ENCODE measurements at regions not wholly inside any gene's neighbourhood (a gene's known extent, or its start where the extent isn't known, plus 50 kb on each side); places are given as distances from the start of the nearest gene placed in this dataset.

DNA sequence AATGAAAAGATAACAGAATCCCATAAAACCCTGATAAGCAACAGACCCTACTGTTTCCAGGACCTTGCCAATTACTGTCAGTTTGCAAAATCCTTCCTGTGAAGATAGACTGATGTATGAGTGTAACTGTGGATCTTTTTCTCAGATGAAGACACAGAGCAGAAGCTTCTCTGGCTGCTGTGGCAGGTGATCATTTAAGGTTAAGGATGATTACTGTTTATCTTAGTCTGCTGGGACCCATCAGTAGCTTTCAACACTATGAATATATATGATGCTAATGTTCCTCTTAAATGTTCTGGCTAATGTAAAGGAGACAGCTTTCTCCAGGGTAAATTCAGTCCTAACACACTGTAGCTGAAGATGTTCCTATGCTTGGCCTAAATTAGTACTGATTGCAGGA lies 56.0 kb upstream of the CTTNBP2 start:
- ATAC-seq = no peak
- intact Hi-C loops (cut with micrococcal nuclease) = no loop called here
- no peak for DNase-seq

DNA sequence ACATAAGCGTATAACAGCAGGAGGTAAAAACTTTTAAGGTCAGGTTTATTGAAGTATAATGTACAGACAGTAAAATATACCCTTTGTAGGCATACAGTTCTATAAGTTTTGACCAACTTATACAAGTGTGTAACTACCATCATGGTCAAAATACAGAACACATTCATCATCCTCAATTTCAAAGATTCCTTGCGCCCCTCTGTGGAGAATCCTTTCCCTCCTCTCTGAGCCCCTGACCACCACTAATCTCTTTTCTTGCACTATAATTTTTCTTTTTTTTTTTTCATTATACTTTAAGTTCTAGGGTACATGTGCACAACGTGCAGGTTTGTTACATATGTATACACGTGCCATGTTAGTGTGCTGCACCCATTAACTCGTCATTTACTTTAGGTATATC lies 58.1 kb upstream of the CTTNBP2 start:
- DNase-seq (no peak), ATAC-seq (no peak)
- intact Hi-C loops (cut with micrococcal nuclease) = no loop called here

DNA sequence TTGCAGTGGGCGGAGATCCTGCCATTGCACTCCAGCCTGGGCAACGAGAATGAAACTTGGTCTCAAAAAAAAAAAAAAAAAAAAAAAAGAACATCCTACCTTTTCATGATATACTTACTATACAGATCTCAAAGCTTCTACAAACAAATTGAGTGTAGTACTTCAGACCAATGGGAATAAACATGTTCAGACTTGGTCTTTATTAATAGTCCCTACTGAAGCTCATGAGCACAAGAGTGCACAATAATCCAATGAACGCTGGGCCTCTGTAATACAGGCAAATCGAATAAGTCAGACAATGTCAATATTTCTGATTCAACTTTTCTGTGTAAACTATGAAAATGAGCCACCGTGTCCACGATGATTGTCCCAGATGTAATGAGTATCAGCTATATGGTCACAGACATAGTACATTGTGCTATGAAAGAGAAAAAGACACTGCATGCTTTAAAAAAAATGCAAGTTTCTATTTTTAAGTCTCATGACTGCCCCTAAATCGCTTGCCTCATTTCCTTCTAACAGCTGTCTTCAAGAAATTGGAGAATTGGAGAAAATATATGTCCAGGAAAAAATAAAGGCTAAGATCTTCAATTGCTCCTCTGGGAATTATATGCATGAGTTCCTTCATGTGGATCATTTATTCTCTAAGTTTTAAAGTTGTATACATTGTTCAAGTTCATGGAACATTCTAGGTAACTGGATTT lies 64.0 kb upstream of the CTTNBP2 start:
- ATAC-seq (no peak), DNase-seq (no peak)
- intact Hi-C loops (cut with micrococcal nuclease) = no loop called here

DNA sequence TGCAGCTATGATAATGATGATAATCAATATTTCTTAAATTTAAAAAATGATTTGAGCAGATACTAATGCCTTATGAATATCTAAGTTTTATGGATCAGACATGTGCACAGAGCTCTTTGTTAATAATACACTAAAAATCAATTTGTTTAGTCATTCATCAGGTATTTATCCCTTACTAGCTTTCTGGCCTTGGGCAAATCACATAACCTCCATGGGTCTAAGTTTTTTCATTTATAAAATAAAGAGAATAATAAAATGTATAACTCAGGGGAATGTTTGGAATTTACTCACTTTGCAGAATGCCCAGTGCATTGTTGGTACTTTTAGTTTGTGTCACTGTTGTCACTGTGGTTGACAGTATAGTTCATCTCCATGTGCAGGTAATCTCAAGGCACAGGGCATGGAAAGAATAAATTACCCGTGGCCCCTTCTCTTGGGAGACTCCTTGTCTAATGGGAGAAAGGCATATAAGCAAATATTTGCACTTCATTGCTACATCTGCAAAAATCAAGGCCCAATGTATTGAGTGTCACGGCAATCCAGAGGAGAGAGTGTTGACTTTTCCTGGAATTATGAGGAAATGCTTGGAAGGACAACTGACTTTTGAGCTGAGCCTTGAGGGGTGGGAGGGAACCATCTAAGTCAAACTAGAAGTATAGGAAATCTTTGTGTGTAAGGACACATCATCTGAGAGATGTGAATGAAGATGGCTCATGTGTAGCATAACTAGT lies 64.7 kb upstream of the CTTNBP2 start:
- DNase-seq (no peak), ATAC-seq (no peak)
- intact Hi-C loops (cut with micrococcal nuclease) = no loop called here

DNA sequence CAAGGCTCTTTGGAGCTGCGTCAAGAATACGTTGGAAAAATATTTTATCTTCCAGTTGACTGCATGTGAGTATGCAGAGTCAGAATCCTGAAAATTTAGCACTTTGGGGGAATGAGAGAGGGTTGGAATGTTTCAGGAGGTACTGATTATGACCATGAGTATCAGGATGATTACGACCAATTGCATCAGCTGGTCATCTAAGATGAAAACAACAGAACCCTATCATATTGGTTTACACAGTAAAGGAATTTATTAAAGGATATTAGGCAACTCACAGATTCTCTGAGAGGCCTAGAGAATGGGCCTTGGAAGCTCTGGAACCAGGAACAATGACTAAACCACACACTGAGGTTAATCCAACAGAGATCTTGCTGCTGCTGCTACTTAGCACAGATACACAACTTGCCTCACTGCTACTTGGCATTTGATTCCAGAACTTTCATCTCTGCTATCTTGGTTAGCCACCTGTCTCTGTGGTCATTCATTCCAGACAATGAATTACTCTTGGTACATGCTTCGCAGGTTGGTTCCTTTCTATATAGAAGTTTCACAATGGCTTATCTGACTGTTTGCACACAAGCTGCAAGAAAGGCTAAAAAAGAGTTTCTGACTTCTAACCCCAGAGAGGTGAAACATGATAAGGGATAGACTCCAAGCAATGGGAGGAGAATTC lies 68.0 kb upstream of the CTTNBP2 start:
- DNase-seq (no peak), ATAC-seq (no peak)
- intact Hi-C loops (cut with micrococcal nuclease) = no loop called here

DNA sequence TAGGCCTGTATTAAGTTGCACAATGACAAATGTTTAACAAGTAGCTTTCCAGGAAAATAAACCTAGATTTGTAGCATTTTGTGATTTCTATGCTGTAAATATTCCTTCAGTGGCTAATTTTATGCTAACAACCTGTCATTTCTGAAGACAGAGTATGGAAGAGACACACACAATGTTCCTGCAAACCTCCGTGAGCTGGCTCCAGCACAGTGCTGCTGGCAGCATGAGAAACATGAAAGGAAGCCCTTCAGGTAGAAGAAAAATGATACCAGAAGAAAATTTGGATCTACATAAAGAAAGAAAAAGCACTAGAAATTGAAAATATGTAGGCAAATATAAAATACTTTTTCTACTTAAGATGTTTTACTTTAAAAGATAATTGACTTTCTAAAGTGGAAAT lies 69.5 kb upstream of the CTTNBP2 start:
- intact Hi-C loops (cut with micrococcal nuclease) = no loop called here

DNA sequence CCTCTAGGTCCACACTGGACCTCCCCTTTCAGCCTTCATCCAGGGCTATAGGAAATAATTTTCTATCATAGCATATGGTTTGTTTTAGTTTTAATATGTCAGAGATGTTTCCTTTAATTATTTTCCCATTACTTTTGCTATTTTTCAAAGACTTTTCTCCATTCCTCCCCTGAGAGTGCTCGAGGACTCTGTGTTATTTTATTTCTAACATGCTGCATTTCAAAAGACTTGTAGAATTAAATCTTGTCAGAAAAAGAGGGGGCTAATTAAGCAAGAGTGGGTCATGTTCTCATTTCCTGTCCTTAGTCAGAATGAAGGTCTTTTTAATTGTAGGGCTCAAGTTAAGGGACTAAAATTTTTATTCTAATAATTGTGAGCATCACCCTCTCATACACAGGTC lies 71.6 kb upstream of the CTTNBP2 start:
- DNase-seq (no peak), ATAC-seq (no peak)
- intact Hi-C loops (cut with micrococcal nuclease) = no loop called here

More for the DNA sequence above, 69.5 kb upstream of the CTTNBP2 start:
- DNase-seq (no peak), ATAC-seq (no peak)

DNA sequence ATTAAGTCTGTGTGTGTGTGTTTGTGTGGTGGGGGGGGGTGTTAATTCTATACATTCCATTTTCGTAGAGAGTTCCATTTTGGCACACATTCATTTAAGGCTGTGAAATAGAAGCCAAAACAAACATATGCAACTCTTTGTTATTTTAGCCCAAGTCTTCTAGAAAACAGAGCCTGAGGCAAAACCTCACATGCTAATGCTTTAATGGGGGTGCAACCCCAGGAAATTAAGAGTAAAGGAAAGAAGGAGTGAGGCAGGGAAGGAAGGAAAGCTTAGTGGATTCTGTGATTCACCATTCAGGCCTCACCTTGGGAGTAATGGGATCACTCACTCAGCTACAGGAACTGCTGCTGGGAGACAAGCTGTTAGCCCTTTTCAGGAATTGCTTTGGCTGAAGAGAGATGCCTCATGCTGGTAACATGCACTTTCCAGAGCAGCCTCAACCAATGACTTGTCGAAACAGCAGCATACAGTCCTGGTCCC lies 73.0 kb upstream of the CTTNBP2 start:
- no peak for DNase-seq
- intact Hi-C loops (cut with micrococcal nuclease) = no loop called here
- no peak for ATAC-seq

DNA sequence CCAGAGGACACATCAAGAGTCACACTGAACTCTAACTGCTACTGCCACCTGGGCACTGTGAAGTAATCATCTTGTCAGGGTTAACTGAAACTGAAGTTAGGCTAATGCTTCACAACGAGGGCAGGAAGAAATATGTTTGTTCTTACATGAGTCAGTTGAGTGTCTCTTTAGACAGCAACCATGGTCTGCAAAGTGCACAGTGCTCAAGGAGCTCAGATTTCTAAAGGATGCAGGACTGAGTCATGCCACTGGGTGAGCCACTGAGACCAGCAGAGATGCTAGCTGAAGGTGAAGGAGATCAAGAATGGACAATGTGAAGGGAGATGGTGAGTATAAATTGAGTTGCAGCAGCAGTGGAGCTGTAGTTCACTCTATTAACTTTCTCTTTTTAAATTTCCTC lies 76.0 kb upstream of the CTTNBP2 start:
- intact Hi-C loops (cut with micrococcal nuclease) = no loop called here
- DNase-seq (no peak), ATAC-seq (no peak)

DNA sequence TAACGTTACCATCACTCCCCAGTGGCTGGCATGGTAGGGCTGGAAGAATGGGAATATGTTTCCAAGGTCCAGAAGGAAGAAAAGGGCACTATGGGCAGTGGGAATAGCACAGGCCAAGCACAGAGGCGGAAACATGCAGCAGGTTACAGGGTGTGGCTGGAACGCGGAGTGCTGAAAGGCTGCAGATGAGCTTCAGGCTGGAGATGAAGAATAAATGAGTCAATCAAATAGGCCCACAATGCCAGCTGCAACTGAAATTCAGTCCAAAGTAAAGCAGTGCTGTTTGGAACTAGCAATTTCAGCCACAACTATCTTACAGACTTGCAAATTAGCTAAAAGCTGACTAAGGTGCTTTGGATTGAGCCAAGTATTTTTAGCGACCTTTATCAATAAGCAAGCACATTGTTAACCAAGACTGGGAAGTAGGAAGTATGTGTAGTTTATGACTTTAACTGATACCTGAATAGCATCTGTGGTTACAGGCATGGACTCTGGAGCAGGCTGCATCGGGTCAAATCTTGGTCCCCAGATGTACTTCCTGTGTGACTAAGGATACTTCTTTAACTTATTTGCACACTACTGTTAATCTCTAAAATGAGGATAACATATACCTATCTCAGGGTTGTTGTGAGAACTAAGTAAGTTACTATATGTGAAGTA lies 77.5 kb upstream of the CTTNBP2 start:
- intact Hi-C loops (cut with micrococcal nuclease) = no loop called here
- ATAC-seq = no peak
- no peak for DNase-seq

DNA sequence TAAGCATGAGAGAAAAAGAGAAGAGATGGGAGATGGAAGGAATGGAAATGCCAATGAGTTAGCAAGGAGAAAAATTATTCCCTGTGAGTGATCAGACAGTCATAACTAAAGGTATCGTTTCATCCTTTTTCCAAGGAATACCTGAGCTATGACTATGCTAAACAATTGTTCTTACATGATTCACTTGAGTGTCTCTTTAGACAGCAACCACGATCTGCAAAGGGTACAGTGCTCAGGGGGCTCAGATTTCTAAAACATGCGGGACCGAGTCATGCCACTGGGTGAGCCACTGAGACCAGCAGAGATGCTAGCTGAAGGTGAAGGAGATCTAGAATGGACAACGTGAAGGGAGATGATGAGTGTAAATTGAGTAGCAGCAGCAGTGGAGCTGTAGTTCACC lies 78.0 kb upstream of the CTTNBP2 start:
- DNase-seq (no peak), ATAC-seq (no peak)
- intact Hi-C loops (cut with micrococcal nuclease) = no loop called here

DNA sequence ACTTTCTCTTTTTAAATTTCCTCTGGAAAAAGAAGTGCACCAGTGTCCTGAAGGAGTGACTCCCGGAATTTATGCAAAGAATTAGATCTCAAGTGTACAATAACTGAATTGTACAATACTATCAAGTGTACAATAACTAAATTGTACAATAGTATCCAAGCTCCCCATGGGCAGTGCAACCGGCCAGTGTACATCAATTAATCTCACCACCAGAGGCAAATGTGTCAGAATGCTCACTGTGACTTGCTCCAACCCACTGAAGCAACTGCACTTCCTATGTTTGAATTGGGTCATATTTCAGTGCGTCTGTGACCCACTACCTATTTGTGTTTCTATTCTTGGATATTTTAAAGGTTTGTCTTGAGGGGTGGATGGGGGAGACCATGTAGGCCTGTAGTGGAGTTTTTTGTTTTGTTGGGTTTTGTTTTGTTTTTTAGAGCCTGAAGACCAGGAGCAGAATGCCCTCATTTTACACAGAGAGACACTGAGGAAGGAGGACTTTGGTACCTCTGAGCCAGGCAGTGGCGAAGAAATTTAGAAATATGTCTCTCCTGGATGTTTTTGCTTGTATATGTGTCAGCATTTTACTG lies 78.5 kb upstream of the CTTNBP2 start:
- intact Hi-C loops (cut with micrococcal nuclease) = no loop called here
- ATAC-seq = no peak
- DNase-seq = no peak

DNA sequence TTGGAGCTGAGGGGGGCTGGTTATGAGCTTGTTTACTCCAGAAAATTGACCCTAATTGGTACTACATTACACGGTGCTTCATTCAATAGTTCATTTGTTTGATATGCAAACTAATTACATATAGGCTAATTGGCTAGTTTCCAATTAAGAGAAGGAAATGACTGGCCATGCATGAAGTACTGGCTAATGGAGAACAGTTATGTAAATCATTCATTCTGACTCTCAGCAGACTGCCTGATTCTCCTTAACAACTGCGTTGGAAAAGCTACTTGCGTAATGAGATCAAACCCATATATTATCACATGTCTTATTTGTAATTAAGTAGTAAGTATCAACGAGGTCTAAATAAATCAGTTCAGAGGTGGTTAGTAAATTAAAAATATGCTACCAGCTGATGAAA lies 81.8 kb upstream of the CTTNBP2 start:
- intact Hi-C loops (cut with micrococcal nuclease) = no loop called here
- ATAC-seq (no peak), DNase-seq (no peak)

DNA sequence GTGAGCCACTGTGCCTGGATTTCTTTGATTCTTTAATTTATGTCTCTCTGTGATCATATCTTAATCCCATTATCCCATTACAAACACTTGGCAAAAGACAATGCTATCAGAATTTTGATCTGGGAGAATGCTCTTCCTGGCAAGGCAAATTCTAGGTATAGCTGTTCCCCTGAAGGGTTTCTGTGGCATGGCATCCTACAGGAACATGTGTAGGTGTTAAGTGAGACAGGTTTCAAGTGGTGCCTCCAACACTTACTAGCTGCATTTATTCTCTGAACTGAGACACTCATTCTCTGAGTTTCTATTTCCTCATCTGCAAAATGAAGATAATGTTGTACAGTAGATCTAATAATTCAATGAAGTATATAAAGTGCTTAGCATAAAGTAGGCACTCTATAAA lies 87.1 kb upstream of the CTTNBP2 start:
- DNase-seq (no peak), ATAC-seq (no peak)
- intact Hi-C loops (cut with micrococcal nuclease) = no loop called here

DNA sequence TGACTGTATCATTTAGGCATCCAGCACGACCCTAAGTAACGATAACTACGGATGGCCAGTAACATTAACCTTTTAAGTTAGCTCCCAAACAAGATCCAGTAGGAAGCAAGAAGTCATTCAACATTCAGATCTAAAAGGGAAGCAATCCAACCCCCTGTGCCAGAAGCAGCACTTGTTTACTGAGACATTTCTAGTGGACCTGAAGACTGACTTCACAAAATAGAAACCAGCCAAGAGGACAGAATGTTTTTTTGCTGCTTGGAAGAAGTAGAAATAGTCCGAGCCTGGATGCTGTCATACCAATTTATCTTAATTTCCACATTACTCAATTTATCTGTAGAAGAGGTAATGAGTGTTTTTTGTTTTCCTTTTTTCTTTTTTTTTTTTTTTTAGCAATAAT lies 88.0 kb upstream of the CTTNBP2 start:
- DNase-seq = no peak
- peak; percentile 75 for ATAC-seq
- intact Hi-C loops (cut with micrococcal nuclease) = no loop called here

DNA sequence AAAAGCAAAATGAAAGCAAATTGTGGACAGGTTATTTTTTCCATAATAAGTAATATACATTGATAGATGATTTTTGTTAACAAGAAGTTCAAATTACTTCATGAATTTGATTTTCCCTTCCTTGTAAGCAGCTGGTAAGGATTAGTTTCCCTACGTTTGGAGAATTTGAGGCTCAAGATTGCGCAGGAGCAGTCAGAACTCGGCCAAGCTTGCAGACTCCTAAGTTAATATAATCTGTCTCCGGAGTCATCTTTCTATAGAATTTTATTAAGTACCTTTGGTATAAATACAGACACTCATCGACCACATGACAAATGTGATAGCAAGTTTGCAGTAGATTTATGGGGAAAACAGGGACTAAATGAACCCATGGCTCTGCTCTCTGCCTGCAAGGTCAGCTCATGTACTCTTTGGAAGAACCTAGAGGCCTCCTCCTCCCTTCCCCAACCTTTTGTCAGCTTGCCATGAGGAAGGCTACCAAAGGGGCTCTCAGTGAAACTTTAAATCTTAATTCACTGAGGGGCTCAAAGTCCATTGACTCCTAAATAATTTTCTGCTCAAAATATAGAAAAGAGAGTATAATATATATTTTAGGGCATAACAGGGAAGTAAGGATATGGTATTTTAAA lies 89.2 kb upstream of the CTTNBP2 start:
- ATAC-seq (no peak), DNase-seq (no peak)
- intact Hi-C loops (cut with micrococcal nuclease) = no loop called here

DNA sequence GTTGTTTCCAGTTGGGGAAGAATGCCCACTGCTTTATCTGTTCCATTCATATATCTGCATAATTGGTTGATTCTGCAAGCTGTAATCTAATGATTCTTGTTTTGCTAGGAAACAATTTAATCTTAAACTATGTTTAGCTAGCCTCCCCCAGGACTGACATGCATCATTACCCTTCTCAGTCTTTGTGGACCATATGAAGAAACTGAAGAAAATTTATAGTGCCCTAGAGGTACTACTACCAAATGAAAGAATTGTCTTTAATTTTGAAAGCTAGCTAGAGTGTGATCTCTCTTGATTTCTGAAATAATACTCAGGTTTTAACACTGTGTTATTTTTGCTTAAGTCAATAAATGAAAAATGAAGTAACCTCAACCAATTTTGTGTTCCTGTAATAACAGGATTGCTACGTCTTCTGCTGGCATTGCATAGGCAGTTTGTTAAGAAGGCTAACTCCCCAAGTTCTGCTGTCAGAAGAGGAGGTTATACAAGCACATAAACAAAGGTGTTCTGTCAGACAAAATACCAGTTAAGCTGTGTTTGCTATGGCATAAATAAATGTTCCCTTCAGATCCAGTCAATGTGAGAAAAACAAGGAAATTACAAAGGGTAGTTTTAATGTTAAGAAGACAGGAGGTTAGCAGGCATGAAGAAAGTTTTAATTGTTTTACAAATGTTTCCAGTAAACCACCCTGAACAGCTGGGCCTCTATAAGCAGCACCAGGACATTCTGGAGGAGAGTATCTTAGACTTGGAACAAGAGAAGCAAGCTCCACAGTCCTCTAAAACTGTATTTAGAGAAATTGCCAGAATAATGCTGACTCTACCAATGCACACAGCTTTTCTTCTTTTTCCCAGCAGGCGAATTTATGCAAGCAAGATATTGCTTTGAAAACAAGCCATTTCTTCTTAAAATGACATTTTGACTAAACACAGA lies 90.3 kb upstream of the CTTNBP2 start:
- ATAC-seq (no peak), DNase-seq (no peak)
- intact Hi-C loops (cut with micrococcal nuclease) = no loop called here

DNA sequence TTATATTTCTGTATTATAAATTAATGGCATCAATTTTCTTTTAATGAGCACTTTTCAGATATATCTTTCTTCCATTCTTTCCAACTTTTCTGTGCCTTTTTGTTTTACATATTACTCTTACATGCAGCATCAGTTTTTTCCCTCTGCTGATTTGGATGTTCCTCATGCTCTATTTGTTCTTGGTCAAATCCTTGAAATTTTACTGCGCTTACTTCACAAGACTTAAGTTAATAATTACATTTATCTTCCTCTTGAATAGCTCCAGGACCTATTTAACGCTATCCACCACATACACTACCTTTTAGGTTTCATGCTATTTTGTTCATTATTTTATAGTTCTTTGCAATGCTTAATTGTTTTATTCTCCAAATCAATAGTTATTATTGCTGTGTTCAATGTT lies 97.6 kb upstream of the CTTNBP2 start:
- intact Hi-C loops (cut with micrococcal nuclease) = no loop called here
- DNase-seq (no peak), ATAC-seq (no peak)

Measured in left ventricle myocardium superior (tissue), 1 donor.